Vagina (tissue), 2 donors: ENCODE measurements at regions not wholly inside any gene's neighbourhood (a gene's known extent, or its start where the extent isn't known, plus 50 kb on each side); places are given as distances from the start of the nearest gene placed in this dataset.

Experiments used
- CTCF ChIP-seq, 3 experiments: fragments of 450-650 bp in 2 of 3; fragments of 200-600 bp in 1 of 3; sonication (generic) in 1 of 3; IDR thresholded peaks; one replicate each; pipeline ENCODE4 v1.5.1; 2017 to 2019; ENCODE audit warnings: antibody characterized with exemption in 3 of 3, mild to moderate bottlenecking in 2 of 3, moderate library complexity in 2 of 3
- POLR2A ChIP-seq, 2 donors: fragments of 450-650 bp; IDR thresholded peaks; one replicate each; pipeline ENCODE4 v1.6.1; 2017; ENCODE audit warnings: antibody characterized with exemption in 2 of 2, mild to moderate bottlenecking in 2 of 2, moderate library complexity in 2 of 2

- TF ChIP-seq POLR2A (IDR thresholded peaks at IDR 0.05) (no peak), CTCF (IDR thresholded peaks at IDR 0.05) (no peak)
Measured at GRCh38 chr5:14071433-14071832, 71.7 kb upstream of the TRIO start.
